Tibial artery (tissue), 4 donors: ENCODE measurements at regions not wholly inside any gene's neighbourhood (a gene's known extent, or its start where the extent isn't known, plus 50 kb on each side); places are given as distances from the start of the nearest gene placed in this dataset.
"Not testable (repeated sequence)": the region's sequence is repeated elsewhere in the genome, so short reads cannot be mapped to it uniquely, and the experiment has no call there.

Source experiments
- DNase-seq, 2 donors: peaks; one replicate each; pipeline ENCODE4 v3.0.0-alpha.2; 2019
- H3K27ac ChIP-seq, 2 donors: fragments of 200-600 bp; sonication (generic) in 1 of 2; 1 replicate in 1 of 2; 2 replicates in 1 of 2; pipeline ENCODE4 v1.5.1; 2018 to 2019; ENCODE audit warnings: mild to moderate bottlenecking in 1 of 2
- H3K27me3 ChIP-seq, 2 donors: fragments of 200-600 bp; sonication (generic) in 1 of 2; one replicate each; pipeline versions ENCODE4 v1.5.1 to v1.6.0; 2016 to 2019
- H3K36me3 ChIP-seq, 3 donors: fragments of 200-600 bp; sonication (generic) in 2 of 3; one replicate each; pipeline ENCODE4 v1.5.1; 2016 to 2019; ENCODE audit warnings: mild to moderate bottlenecking in 2 of 3
- H3K4me1 ChIP-seq, 4 donors: fragments of 200-600 bp; sonication (generic) in 2 of 4; 1 replicate in 3 of 4; 2 replicates in 1 of 4; pipeline ENCODE4 v1.5.1; 2016 to 2019
- H3K4me3 ChIP-seq, 2 donors: fragments of 200-600 bp; sonication (generic) in 1 of 2; 1 replicate in 1 of 2; 2 replicates in 1 of 2; pipeline ENCODE4 v1.5.1; 2018 to 2019; ENCODE audit warnings: mild to moderate bottlenecking in 2 of 2
- H3K9me3 ChIP-seq, 3 donors: fragments of 200-600 bp; sonication (generic) in 1 of 3; one replicate each; pipeline ENCODE4 v1.5.1; 2016 to 2019
- CTCF ChIP-seq, 2 experiments: fragments of 200-600 bp in 1 of 2; fragments of 450-650 bp in 1 of 2; IDR thresholded peaks; one replicate each; pipeline ENCODE4 v1.5.1; 2017 to 2019; ENCODE audit warnings: antibody characterized with exemption in 2 of 2, mild to moderate bottlenecking in 1 of 2, moderate library complexity in 1 of 2
- intact Hi-C: fragments of 100-400 bp; cut with DNase I; formaldehyde crosslinking; loops from one replicate; pipeline ENCODE4 v1.15.0; 2023; ENCODE audit warnings: low total_unique reads

- H3K36me3 ChIP-seq = no peaks in the 10 kb centered on the region
- no peaks in the 10 kb centered on the region for H3K4me1 ChIP-seq
- H3K9me3 ChIP-seq = no peaks in the 10 kb centered on the region
- DNase-seq = no peak
- H3K27ac ChIP-seq = no peak overlapping the region
- no peak for TF ChIP-seq CTCF (IDR thresholded peaks at IDR 0.05)
- intact Hi-C loops = no loop called here
- no peaks in the 10 kb centered on the region for H3K27me3 ChIP-seq
- no peak overlapping the region for H3K4me3 ChIP-seq
Measured at GRCh38 chr3:190970560-190970959, 108.1 kb upstream of the GMNC start.

- TF ChIP-seq CTCF (IDR thresholded peaks at IDR 0.05) = no peak
- Histone ChIP-seq H3K36me3 (no peaks in the 10 kb centered on the region), H3K4me3 (no peak overlapping the region), H3K9me3 (no peaks in the 10 kb centered on the region), H3K27me3 (no peaks in the 10 kb centered on the region), H3K4me1 (no peaks in the 10 kb centered on the region), H3K27ac (no peak overlapping the region)
- intact Hi-C loops = no loop called here
- no peak for DNase-seq
Measured at GRCh38 chr3:190968616-190969015, 106.1 kb upstream of the GMNC start.

GRCh38 chr3:190964931-190965330 is 102.4 kb upstream of the GMNC start:
- H3K4me1 ChIP-seq, DNase-seq, H3K27me3 ChIP-seq, H3K27ac ChIP-seq, H3K9me3 ChIP-seq, H3K36me3 ChIP-seq, H3K4me3 ChIP-seq, intact Hi-C loops: not testable (repeated sequence)

- no peak for TF ChIP-seq CTCF (IDR thresholded peaks at IDR 0.05)
- Histone ChIP-seq H3K36me3 (no peaks in the 10 kb centered on the region), H3K27ac (no peak overlapping the region), H3K4me1 (no peaks in the 10 kb centered on the region), H3K9me3 (no peaks in the 10 kb centered on the region), H3K4me3 (no peak overlapping the region), H3K27me3 (no peaks in the 10 kb centered on the region)
- intact Hi-C loops = no loop called here
- no peak for DNase-seq
Measured at GRCh38 chr3:190959077-190959476, 96.6 kb upstream of the GMNC start.

- Histone ChIP-seq H3K27me3 (no peaks in the 10 kb centered on the region), H3K36me3 (no peaks in the 10 kb centered on the region), H3K27ac (no peak overlapping the region), H3K9me3 (no peaks in the 10 kb centered on the region), H3K4me1 (no peaks in the 10 kb centered on the region), H3K4me3 (no peak overlapping the region)
- no peak for TF ChIP-seq CTCF (IDR thresholded peaks at IDR 0.05)
- intact Hi-C loops = no loop called here
- DNase-seq = no peak
Measured at GRCh38 chr3:190941694-190942260, 79.3 kb upstream of the GMNC start.

- H3K27ac ChIP-seq, H3K27me3 ChIP-seq, intact Hi-C loops, H3K4me1 ChIP-seq, DNase-seq, H3K4me3 ChIP-seq, H3K36me3 ChIP-seq, H3K9me3 ChIP-seq: not testable (repeated sequence)
Measured at GRCh38 chr3:190934616-190935015, 72.1 kb upstream of the GMNC start.

- no peak for TF ChIP-seq CTCF (IDR thresholded peaks at IDR 0.05)
- H3K4me3 ChIP-seq = no peak overlapping the region
- H3K27me3 ChIP-seq = no peaks in the 10 kb centered on the region
- intact Hi-C loops = no loop called here
- H3K9me3 ChIP-seq = no peaks in the 10 kb centered on the region
- H3K27ac ChIP-seq = no peak overlapping the region
- no peaks in the 10 kb centered on the region for H3K36me3 ChIP-seq
- H3K4me1 ChIP-seq = no peaks in the 10 kb centered on the region
- no peak for DNase-seq
Measured at GRCh38 chr3:190926619-190927018, 64.1 kb upstream of the GMNC start.
